OCI-LY7 (cell line): ENCODE measurements at regions not wholly inside any gene's neighbourhood (a gene's known extent, or its start where the extent isn't known, plus 50 kb on each side); places are given as distances from the start of the nearest gene placed in this dataset.
"Not testable (repeated sequence)": the region's sequence is repeated elsewhere in the genome, so short reads cannot be mapped to it uniquely, and the experiment has no call there.

ENCODE experiments used
- CTCF ChIP-seq: fragments of 200-600 bp; sonication (generic); conservative IDR thresholded peaks from 2 replicates; pipeline ENCODE4 v1.5.1; 2014; ENCODE audit warnings: mild to moderate bottlenecking, antibody characterized with exemption, low read length, moderate library complexity, mixed read lengths
- EZH2phosphoT487 ChIP-seq: fragments of 200-600 bp; sonication (generic); IDR thresholded peaks from 2 replicates; pipeline ENCODE4 v1.6.1; 2018; ENCODE audit warnings: low read depth, borderline replicate concordance, mild to moderate bottlenecking, mixed run types, antibody characterized with exemption, low read length, moderate library complexity, mixed read lengths

GRCh38 chr15:37427393-37427792 is 327.0 kb upstream of the MEIS2 start:
- not testable (repeated sequence) for TF ChIP-seq CTCF, EZH2phosphoT487
